H1 (cell line): ENCODE measurements at regions not wholly inside any gene's neighbourhood (a gene's known extent, or its start where the extent isn't known, plus 50 kb on each side); places are given as distances from the start of the nearest gene placed in this dataset.

Source experiments
- CTCF ChIA-PET: fragments of 300-600 bp; sonication (Branson Sonifier 250); formaldehyde crosslinking; loops from one replicate; lab custom pipeline; 2021; ENCODE audit not compliant: partially characterized antibody; lab: Charles Lee
- POLR2A ChIA-PET: fragments of 300-600 bp; sonication (Branson Sonifier 250); formaldehyde crosslinking; loops from one replicate; lab custom pipeline; 2021; ENCODE audit warnings: inconsistent platforms; ENCODE audit not compliant: partially characterized antibody; lab: Charles Lee
- DNase-seq, 2 experiments: peaks; one replicate each; pipeline versions ENCODE4 v3.0.0 to v3.0.0-alpha.2; 2010 to 2022; ENCODE audit warnings: low spot score in 2 of 2, low read depth in 1 of 2, mixed read lengths in 1 of 2
- FAIRE-seq: peaks from 2 replicates; lab custom pipeline; 2011; peaks lifted over from hg19 to GRCh38; lab: Jason Lieb, UNC
- H2AFZ ChIP-seq: 2 replicates; pipeline ENCODE4 v1.8.1; 2012; ENCODE audit warnings: low read length, inconsistent platforms
- H2AK5ac ChIP-seq: 2 replicates; pipeline ENCODE4 v1.6.1; 2013; ENCODE audit warnings: low read depth, low read length
- H2BK120ac ChIP-seq: replicated peaks from 2 replicates; pipeline ENCODE3; 2013; ENCODE audit warnings: low read depth, low read length, inconsistent platforms
- H2BK12ac ChIP-seq: 2 replicates; pipeline ENCODE4 v1.6.1; 2013; ENCODE audit warnings: low read depth, low read length
- H2BK15ac ChIP-seq: 2 replicates; pipeline ENCODE4 v1.6.1; 2013; ENCODE audit warnings: low read length
- H2BK20ac ChIP-seq: 2 replicates; pipeline ENCODE4 v1.6.1; 2013; ENCODE audit warnings: low read length
- H2BK5ac ChIP-seq: 2 replicates; pipeline ENCODE4 v1.6.1; 2013; ENCODE audit warnings: low read depth, low read length
- H3K14ac ChIP-seq: 2 replicates; pipeline ENCODE4 v1.6.1; 2013; ENCODE audit warnings: inconsistent platforms; ENCODE audit not compliant: insufficient read length
- H3K18ac ChIP-seq: 2 replicates; pipeline ENCODE4 v1.6.1; 2013; ENCODE audit warnings: low read length; ENCODE audit errors: extremely low read depth
- H3K23ac ChIP-seq: 2 replicates; pipeline ENCODE4 v1.6.1; 2013; ENCODE audit warnings: inconsistent platforms; ENCODE audit not compliant: insufficient read length
- H3K23me2 ChIP-seq: 2 replicates; pipeline ENCODE4 v1.6.1; 2013; ENCODE audit warnings: low read depth, low read length
- H3K27ac ChIP-seq: 2 replicates; pipeline ENCODE4 v1.6.1; 2011; ENCODE audit warnings: low read depth, low read length, inconsistent platforms
- H3K27me3 ChIP-seq, 4 experiments: replicated peaks in 1 of 4; 1 replicate in 1 of 4; 2 replicates in 3 of 4; pipeline versions ENCODE4 v1.6.1 to v1.8.1; 2011 to 2013; ENCODE audit warnings: low read length in 3 of 4, mild to moderate bottlenecking in 3 of 4, inconsistent platforms in 2 of 4, mixed read lengths in 2 of 4, moderate library complexity in 1 of 4; ENCODE audit not compliant: control insufficient read depth in 3 of 4, insufficient read depth in 3 of 4; ENCODE audit errors: extremely low read depth in 1 of 4
- H3K36me3 ChIP-seq, 4 experiments: 2 replicates each; pipeline versions ENCODE4 v1.6.1 to v1.8.1; 2011 to 2013; ENCODE audit warnings: mild to moderate bottlenecking in 4 of 4, low read length in 3 of 4, moderate library complexity in 2 of 4, control low read depth in 1 of 4, inconsistent platforms in 1 of 4; ENCODE audit not compliant: insufficient read depth in 4 of 4, control insufficient read depth in 2 of 4
- H3K4ac ChIP-seq: replicated peaks from 2 replicates; pipeline ENCODE3; 2013; ENCODE audit warnings: low read length, low read depth, mixed read lengths, inconsistent platforms; ENCODE audit not compliant: insufficient read length
- H3K4me1 ChIP-seq, 4 experiments: replicated peaks in 1 of 4; 1 replicate in 1 of 4; 2 replicates in 3 of 4; pipeline versions ENCODE4 v1.6.1 to v1.8.1; 2011 to 2013; ENCODE audit warnings: low read length in 3 of 4, inconsistent platforms in 2 of 4, mixed read lengths in 1 of 4; ENCODE audit not compliant: insufficient read depth in 4 of 4, control insufficient read depth in 3 of 4
- H3K4me2 ChIP-seq, 2 experiments: 2 replicates each; pipeline versions ENCODE4 v1.6.1 to v1.8.1; 2011 to 2013; ENCODE audit warnings: low read depth in 2 of 2, low read length in 2 of 2, control low read depth in 1 of 2, inconsistent platforms in 1 of 2, mild to moderate bottlenecking in 1 of 2; ENCODE audit not compliant: insufficient read depth in 1 of 2
- H3K4me3 ChIP-seq, 4 experiments: fragments of 200-600, 300-600 bp in 1 of 4; sonication (generic), shearing (Covaris generic), sonication (Bioruptor Twin) in 1 of 4; 2 replicates each; pipeline versions ENCODE4 v1.5.1 to v1.8.1; 2011 to 2016; ENCODE audit warnings: low read length in 4 of 4, low read depth in 3 of 4, control low read depth in 2 of 4, inconsistent platforms in 2 of 4, mild to moderate bottlenecking in 2 of 4, mixed read lengths in 1 of 4, moderate library complexity in 1 of 4; ENCODE audit not compliant: insufficient read depth in 2 of 4; ENCODE audit errors: extremely low read depth in 1 of 4
- H3K56ac ChIP-seq: replicated peaks from 2 replicates; pipeline ENCODE3; 2013; ENCODE audit warnings: low read depth, mild to moderate bottlenecking, mixed read lengths, low read length, inconsistent platforms; ENCODE audit not compliant: insufficient read length
- H3K79me1 ChIP-seq: 2 replicates; pipeline ENCODE4 v1.6.1; 2013; ENCODE audit warnings: low read depth, low read length, control low read depth
- H3K79me2 ChIP-seq, 2 experiments: 2 replicates each; pipeline versions ENCODE4 v1.6.1 to v1.8.1; 2012 to 2013; ENCODE audit warnings: low read length in 2 of 2, mild to moderate bottlenecking in 2 of 2, inconsistent platforms in 1 of 2; ENCODE audit not compliant: insufficient read depth in 2 of 2, control insufficient read depth in 1 of 2
- H3K9ac ChIP-seq, 4 experiments: replicated peaks in 1 of 4; 1 replicate in 1 of 4; 2 replicates in 3 of 4; pipeline versions ENCODE4 v1.6.1 to v1.8.1; 2011 to 2013; ENCODE audit warnings: low read depth in 3 of 4, low read length in 3 of 4, control low read depth in 2 of 4, mild to moderate bottlenecking in 2 of 4, moderate library complexity in 2 of 4, inconsistent platforms in 1 of 4; ENCODE audit errors: extremely low read depth in 1 of 4
- H3K9me3 ChIP-seq, 2 experiments: 2 replicates each; pipeline versions ENCODE4 v1.6.1 to v1.8.1; 2012 to 2013; ENCODE audit warnings: mild to moderate bottlenecking in 2 of 2, moderate library complexity in 2 of 2, control low read depth in 1 of 2, inconsistent platforms in 1 of 2, low read depth in 1 of 2, low read length in 1 of 2, mixed read lengths in 1 of 2; ENCODE audit not compliant: insufficient read depth in 2 of 2
- H4K20me1 ChIP-seq, 2 experiments: replicated peaks in 1 of 2; 2 replicates each; pipeline versions ENCODE3 to v1.8.1; 2011 to 2013; ENCODE audit warnings: inconsistent platforms in 2 of 2, low read length in 2 of 2, mild to moderate bottlenecking in 1 of 2; ENCODE audit not compliant: insufficient read depth in 2 of 2, control insufficient read depth in 1 of 2
- H4K5ac ChIP-seq: 2 replicates; pipeline ENCODE4 v1.6.1; 2013; ENCODE audit warnings: low read length, low read depth, mixed read lengths, inconsistent platforms; ENCODE audit not compliant: insufficient read length
- H4K8ac ChIP-seq: 2 replicates; pipeline ENCODE4 v1.8.0; 2013; ENCODE audit warnings: mild to moderate bottlenecking, moderate library complexity, low read length, inconsistent platforms; ENCODE audit not compliant: insufficient read depth; ENCODE audit errors: extremely low read depth
- H4K91ac ChIP-seq: replicated peaks from 2 replicates; pipeline ENCODE3; 2013; ENCODE audit warnings: low read length, mixed read lengths, inconsistent platforms; ENCODE audit not compliant: insufficient read length
- CBX8 ChIP-seq: fragments of 300-800, 300-1000 bp; sonication (generic); IDR thresholded peaks from 2 replicates; pipeline ENCODE4 v1.7.1; 2016; ENCODE audit warnings: low read depth, low read length, borderline replicate concordance
- CHD1 ChIP-seq: IDR thresholded peaks from 2 replicates; pipeline ENCODE4 v1.6.1; 2012; ENCODE audit warnings: low read depth, low read length, improper control_type of control experiment
- KDM5A ChIP-seq: fragments of 200-600 bp; IDR thresholded peaks from 2 replicates; pipeline ENCODE4 v1.7.1; 2012; ENCODE audit warnings: mild to moderate bottlenecking, low read length, inconsistent platforms, mixed read lengths
- RNF2 ChIP-seq: fragments of 200-900, 300-1000 bp; sonication (generic); IDR thresholded peaks from 2 replicates; pipeline ENCODE4 v1.7.1; 2016; ENCODE audit warnings: borderline replicate concordance, low read depth, mild to moderate bottlenecking, antibody characterized with exemption, low read length; ENCODE audit not compliant: poor library complexity, severe bottlenecking; ENCODE audit errors: missing control alignments
- TCF12 ChIP-seq: IDR thresholded peaks from 2 replicates; pipeline ENCODE4 v1.6.1; 2011; ENCODE audit warnings: low read depth, mild to moderate bottlenecking, low read length
- TEAD4 ChIP-seq: IDR thresholded peaks from 2 replicates; pipeline ENCODE4 v1.6.1; 2012; ENCODE audit warnings: low read depth, low read length, inconsistent platforms, mixed read lengths
- TF ChIP-seq, protein P1 (sequence below), 3 experiments: IDR thresholded peaks; 1 replicate in 2 of 3; 2 replicates in 1 of 3; pipeline versions ENCODE4 v1.5.1 to v1.6.1; 2011; ENCODE audit warnings: low read length in 3 of 3, mild to moderate bottlenecking in 3 of 3, inconsistent platforms in 2 of 3, low read depth in 1 of 3, moderate library complexity in 1 of 3; ENCODE audit not compliant: insufficient read depth in 1 of 3; ENCODE audit errors: control extremely low read depth in 1 of 3
- TF ChIP-seq, protein P2 (sequence below): IDR thresholded peaks from 2 replicates; pipeline ENCODE4 v1.6.1; 2012; ENCODE audit warnings: low read length, inconsistent platforms
- TF ChIP-seq, protein P3 (sequence below): IDR thresholded peaks from 2 replicates; pipeline ENCODE4 v1.6.1; 2011; ENCODE audit warnings: low read depth, mild to moderate bottlenecking, low read length; ENCODE audit not compliant: insufficient read depth
- TF ChIP-seq, protein P4 (sequence below): IDR thresholded peaks from 2 replicates; pipeline ENCODE4 v1.6.1; 2012; ENCODE audit warnings: inconsistent platforms

DNA sequence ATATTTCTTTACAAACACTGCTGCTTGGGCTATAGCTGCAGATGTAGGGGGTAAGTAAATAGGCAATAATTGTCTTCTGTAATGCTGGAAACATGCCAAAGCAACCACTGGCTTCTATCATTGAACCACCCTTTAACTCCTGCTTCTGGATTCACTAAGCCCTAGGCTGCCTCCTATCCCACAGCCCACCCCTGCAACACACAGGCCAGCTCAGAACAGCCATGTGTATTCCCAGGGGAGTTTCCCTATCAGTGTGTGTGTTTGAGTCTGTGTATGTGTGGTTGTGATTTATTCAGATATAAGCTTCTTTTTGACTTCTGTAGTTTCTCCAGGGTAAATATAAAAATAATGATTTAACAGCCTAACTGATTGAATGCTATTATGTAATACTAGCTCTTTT, 291.3 kb downstream of the PCDH10 start:
- no peak overlapping the region for H2AK5ac ChIP-seq
- H3K4me2 ChIP-seq, result no peak overlapping the region
- H3K23me2 ChIP-seq, result no peaks in the 10 kb centered on the region
- H2BK5ac ChIP-seq, result no peak overlapping the region
- no peak overlapping the region for H2BK15ac ChIP-seq
- no peaks in the 10 kb centered on the region for H3K27me3 ChIP-seq
- H3K4me3 ChIP-seq, result no peak overlapping the region
- no peak overlapping the region for H4K91ac ChIP-seq
- H3K4ac ChIP-seq, result no peak overlapping the region
- H4K20me1 ChIP-seq, result no peaks in the 10 kb centered on the region
- no peak overlapping the region for H2AFZ ChIP-seq
- H3K18ac ChIP-seq, result no peak overlapping the region
- H4K8ac ChIP-seq, result no peak overlapping the region
- no peaks in the 10 kb centered on the region for H3K36me3 ChIP-seq
- H3K9me3 ChIP-seq, result no peaks in the 10 kb centered on the region
- H3K14ac ChIP-seq, result no peak overlapping the region
- no peaks in the 10 kb centered on the region for H3K79me1 ChIP-seq
- CTCF ChIA-PET, result no interaction called here
- DNase-seq (no peak), FAIRE-seq (no peak)
- POLR2A ChIA-PET, result no interaction called here
- H3K27ac ChIP-seq, result no peak overlapping the region
- no peak overlapping the region for H4K5ac ChIP-seq
- H3K9ac ChIP-seq, result no peak overlapping the region
- H2BK20ac ChIP-seq, result no peak overlapping the region
- H3K79me2 ChIP-seq, result no peaks in the 10 kb centered on the region
- H3K23ac ChIP-seq, result no peak overlapping the region
- H2BK12ac ChIP-seq, result no peak overlapping the region
- no peaks in the 10 kb centered on the region for H3K4me1 ChIP-seq
- no peak overlapping the region for H3K56ac ChIP-seq
- H2BK120ac ChIP-seq, result no peak overlapping the region
- TF ChIP-seq KDM5A (no peak), RNF2 (no peak), CHD1 (no peak), CBX8 (no peak), TCF12 (no peak), TEAD4 (no peak)
- TF ChIP-seq, protein P1, sequence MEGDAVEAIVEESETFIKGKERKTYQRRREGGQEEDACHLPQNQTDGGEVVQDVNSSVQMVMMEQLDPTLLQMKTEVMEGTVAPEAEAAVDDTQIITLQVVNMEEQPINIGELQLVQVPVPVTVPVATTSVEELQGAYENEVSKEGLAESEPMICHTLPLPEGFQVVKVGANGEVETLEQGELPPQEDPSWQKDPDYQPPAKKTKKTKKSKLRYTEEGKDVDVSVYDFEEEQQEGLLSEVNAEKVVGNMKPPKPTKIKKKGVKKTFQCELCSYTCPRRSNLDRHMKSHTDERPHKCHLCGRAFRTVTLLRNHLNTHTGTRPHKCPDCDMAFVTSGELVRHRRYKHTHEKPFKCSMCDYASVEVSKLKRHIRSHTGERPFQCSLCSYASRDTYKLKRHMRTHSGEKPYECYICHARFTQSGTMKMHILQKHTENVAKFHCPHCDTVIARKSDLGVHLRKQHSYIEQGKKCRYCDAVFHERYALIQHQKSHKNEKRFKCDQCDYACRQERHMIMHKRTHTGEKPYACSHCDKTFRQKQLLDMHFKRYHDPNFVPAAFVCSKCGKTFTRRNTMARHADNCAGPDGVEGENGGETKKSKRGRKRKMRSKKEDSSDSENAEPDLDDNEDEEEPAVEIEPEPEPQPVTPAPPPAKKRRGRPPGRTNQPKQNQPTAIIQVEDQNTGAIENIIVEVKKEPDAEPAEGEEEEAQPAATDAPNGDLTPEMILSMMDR (IDR thresholded peaks at IDR 0.05; ENCODE audit: control extremely low read depth in 1 of 3, insufficient read depth in 1 of 3, low read depth in 1 of 3, low read length in 3 of 3), result no peak
- TF ChIP-seq, protein P2, sequence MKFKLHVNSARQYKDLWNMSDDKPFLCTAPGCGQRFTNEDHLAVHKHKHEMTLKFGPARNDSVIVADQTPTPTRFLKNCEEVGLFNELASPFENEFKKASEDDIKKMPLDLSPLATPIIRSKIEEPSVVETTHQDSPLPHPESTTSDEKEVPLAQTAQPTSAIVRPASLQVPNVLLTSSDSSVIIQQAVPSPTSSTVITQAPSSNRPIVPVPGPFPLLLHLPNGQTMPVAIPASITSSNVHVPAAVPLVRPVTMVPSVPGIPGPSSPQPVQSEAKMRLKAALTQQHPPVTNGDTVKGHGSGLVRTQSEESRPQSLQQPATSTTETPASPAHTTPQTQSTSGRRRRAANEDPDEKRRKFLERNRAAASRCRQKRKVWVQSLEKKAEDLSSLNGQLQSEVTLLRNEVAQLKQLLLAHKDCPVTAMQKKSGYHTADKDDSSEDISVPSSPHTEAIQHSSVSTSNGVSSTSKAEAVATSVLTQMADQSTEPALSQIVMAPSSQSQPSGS, result no peak
- TF ChIP-seq, protein P3, sequence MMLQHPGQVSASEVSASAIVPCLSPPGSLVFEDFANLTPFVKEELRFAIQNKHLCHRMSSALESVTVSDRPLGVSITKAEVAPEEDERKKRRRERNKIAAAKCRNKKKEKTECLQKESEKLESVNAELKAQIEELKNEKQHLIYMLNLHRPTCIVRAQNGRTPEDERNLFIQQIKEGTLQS, result no peak
- TF ChIP-seq, protein P4, sequence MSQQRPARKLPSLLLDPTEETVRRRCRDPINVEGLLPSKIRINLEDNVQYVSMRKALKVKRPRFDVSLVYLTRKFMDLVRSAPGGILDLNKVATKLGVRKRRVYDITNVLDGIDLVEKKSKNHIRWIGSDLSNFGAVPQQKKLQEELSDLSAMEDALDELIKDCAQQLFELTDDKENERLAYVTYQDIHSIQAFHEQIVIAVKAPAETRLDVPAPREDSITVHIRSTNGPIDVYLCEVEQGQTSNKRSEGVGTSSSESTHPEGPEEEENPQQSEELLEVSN, result no peak
